Caco-2 (cell line): ENCODE measurements at regions not wholly inside any gene's neighbourhood (a gene's known extent, or its start where the extent isn't known, plus 50 kb on each side); places are given as distances from the start of the nearest gene placed in this dataset.

ENCODE experiments used
- BruUV-seq: library from RNA; stranded (reverse); fragments of 400-500 nt; replicated peaks from 2 replicates; lab custom pipeline; 2021; lab: Mats Ljungman, UMichigan
- CTCF ChIA-PET: fragments of 300-600 bp; sonication (Branson Sonifier 250); formaldehyde crosslinking; loops from one replicate; lab custom pipeline; 2022; ENCODE audit warnings: antibody characterized with exemption; lab: Charles Lee
- POLR2A ChIA-PET: fragments of 300-600 bp; sonication (Branson Sonifier 250); formaldehyde crosslinking; loops from one replicate; lab custom pipeline; 2022; ENCODE audit warnings: antibody characterized with exemption; lab: Charles Lee
- DNase-seq, 2 experiments: peaks; one replicate each; pipeline versions ENCODE4 v3.0.0 to v3.0.0-alpha.2; 2020 to 2022
- H3K27me3 ChIP-seq: replicated peaks from 2 replicates; pipeline ENCODE4 v1.6.0; 2011; ENCODE audit warnings: low read length; ENCODE audit not compliant: control insufficient read depth, insufficient read depth
- H3K36me3 ChIP-seq: 2 replicates; pipeline ENCODE4 v1.5.1; 2011; ENCODE audit warnings: low read length; ENCODE audit not compliant: control insufficient read depth, insufficient read depth
- H3K4me1 ChIP-seq: fragments of 250-450 bp; sonication (Bioruptor Pico); 2 replicates; pipeline ENCODE4 v1.5.1; 2020; ENCODE audit warnings: mild to moderate bottlenecking
- H3K4me3 ChIP-seq: 2 replicates; pipeline ENCODE4 v1.5.1; 2011; ENCODE audit warnings: low read depth, mild to moderate bottlenecking, control low read depth, low read length
- H3K9me3 ChIP-seq: fragments of 250-450 bp; sonication (Bioruptor Pico); 2 replicates; pipeline ENCODE4 v1.5.1; 2020; ENCODE audit warnings: mild to moderate bottlenecking, moderate library complexity
- H3K27ac Mint-ChIP-seq: one replicate; pipeline ENCODE4 v1.8.0; 2022; ENCODE audit warnings: mixed read lengths; ENCODE audit not compliant: unreplicated experiment
- H3K27me3 Mint-ChIP-seq: one replicate; pipeline ENCODE4 v1.8.0; 2022; ENCODE audit warnings: mixed read lengths; ENCODE audit not compliant: insufficient read depth, unreplicated experiment
- H3K36me3 Mint-ChIP-seq: one replicate; pipeline ENCODE4 v1.8.0; 2022; ENCODE audit warnings: mild to moderate bottlenecking, mixed read lengths; ENCODE audit not compliant: insufficient read depth, unreplicated experiment
- H3K4me1 Mint-ChIP-seq: one replicate; pipeline ENCODE4 v1.8.0; 2022; ENCODE audit warnings: low read depth, mixed read lengths; ENCODE audit not compliant: unreplicated experiment
- H3K4me3 Mint-ChIP-seq: one replicate; pipeline ENCODE4 v1.8.0; 2022; ENCODE audit warnings: mild to moderate bottlenecking, moderate library complexity, mixed read lengths; ENCODE audit not compliant: unreplicated experiment
- H3K9me3 Mint-ChIP-seq: one replicate; pipeline ENCODE4 v1.8.0; 2022; ENCODE audit warnings: mixed read lengths; ENCODE audit not compliant: unreplicated experiment
- CTCF ChIP-seq, 2 experiments: fragments of 200-600 bp in 1 of 2; IDR thresholded peaks; 1 replicate in 1 of 2; 2 replicates in 1 of 2; pipeline versions ENCODE4 v1.5.1 to v1.8.0; 2011 to 2022; ENCODE audit warnings: antibody characterized with exemption in 1 of 2, control low read depth in 1 of 2, inconsistent platforms in 1 of 2, low read depth in 1 of 2, low read length in 1 of 2, mild to moderate bottlenecking in 1 of 2, moderate library complexity in 1 of 2; ENCODE audit not compliant: insufficient read depth in 1 of 2, severe bottlenecking in 1 of 2, unreplicated experiment in 1 of 2
- intact Hi-C: fragments of 100-400 bp; cut with micrococcal nuclease; formaldehyde crosslinking; loops from one replicate; pipeline ENCODE4 v1.10.0; 2022; ENCODE audit not compliant: unreplicated experiment

- peak in 1 of 2 experiments; percentile 24 for DNase-seq
- peak; percentile 5 to 11 for TF ChIP-seq CTCF (IDR thresholded peaks at IDR 0.05; ENCODE audit: insufficient read depth in 1 of 2, low read depth in 1 of 2, low read length in 1 of 2, severe bottlenecking in 1 of 2, unreplicated experiment in 1 of 2)
- ChIA-PET CTCF (interaction anchor here (0.6 kb wide), 1 partner anchor 41 kb away, joined by 4 read pairs; no protein-coding TSS in a partner anchor), POLR2A (no interaction called here)
- Histone ChIP-seq H3K4me1 (no peaks in the 10 kb centered on the region), H3K36me3 (no peaks in the 10 kb centered on the region), H3K9me3 (no peaks in the 10 kb centered on the region), H3K4me3 (no peak overlapping the region), H3K27me3 (no peaks in the 10 kb centered on the region)
- intact Hi-C loops, result loop anchor here (10.0 kb wide), 1 partner anchor 162 kb away; no protein-coding TSS in a partner anchor
- H3K4me1 Mint-ChIP-seq, result no peaks in the 10 kb centered on the region
- peaks cover 5% of the 10 kb centered on the region for H3K36me3 Mint-ChIP-seq
- H3K9me3 Mint-ChIP-seq, result no peaks in the 10 kb centered on the region
- no peaks in the 10 kb centered on the region for H3K27me3 Mint-ChIP-seq
- BruUV-seq, result no TSS peak
- H3K4me3 Mint-ChIP-seq, result no peak overlapping the region
- H3K27ac Mint-ChIP-seq, result no peak overlapping the region
Observed at GRCh38 chr13:44876782-44877324, 112.4 kb downstream of the NUFIP1 start.

- CTCF ChIA-PET, result no interaction called here
Observed at GRCh38 chr13:44874886-44875630, 114.2 kb downstream of the NUFIP1 start.

GRCh38 chr13:44874176-44874575 lies 115.1 kb downstream of the NUFIP1 start:
- H3K27me3 Mint-ChIP-seq, result no peaks in the 10 kb centered on the region
- H3K36me3 Mint-ChIP-seq, result peaks cover 5% of the 10 kb centered on the region
- no TSS peak for BruUV-seq
- ChIA-PET CTCF (no interaction called here), POLR2A (no interaction called here)
- no peaks in the 10 kb centered on the region for H3K9me3 Mint-ChIP-seq
- H3K4me1 Mint-ChIP-seq, result no peaks in the 10 kb centered on the region
- H3K27me3 ChIP-seq, result no peaks in the 10 kb centered on the region
- intact Hi-C loops, result loop anchor here (10.0 kb wide), 1 partner anchor 159 kb away; no protein-coding TSS in a partner anchor
- no peak overlapping the region for H3K27ac Mint-ChIP-seq
- no peak for TF ChIP-seq CTCF (IDR thresholded peaks at IDR 0.05; ENCODE audit: insufficient read depth in 1 of 2, low read depth in 1 of 2, low read length in 1 of 2, severe bottlenecking in 1 of 2, unreplicated experiment in 1 of 2)
- H3K4me3 ChIP-seq, result no peak overlapping the region
- H3K9me3 ChIP-seq, result no peaks in the 10 kb centered on the region
- no peak overlapping the region for H3K4me3 Mint-ChIP-seq
- no peaks in the 10 kb centered on the region for H3K4me1 ChIP-seq
- no peak for DNase-seq
- H3K36me3 ChIP-seq, result no peaks in the 10 kb centered on the region

More at GRCh38 chr13:44874886-44875630, 114.2 kb downstream of the NUFIP1 start:
- POLR2A ChIA-PET, result no interaction called here
- H3K9me3 Mint-ChIP-seq, result no peaks in the 10 kb centered on the region
- no peak overlapping the region for H3K4me3 Mint-ChIP-seq
- Histone ChIP-seq H3K4me3 (no peak overlapping the region), H3K27me3 (no peaks in the 10 kb centered on the region), H3K4me1 (no peaks in the 10 kb centered on the region), H3K36me3 (no peaks in the 10 kb centered on the region), H3K9me3 (no peaks in the 10 kb centered on the region)
- H3K27me3 Mint-ChIP-seq, result no peaks in the 10 kb centered on the region
- no peaks in the 10 kb centered on the region for H3K4me1 Mint-ChIP-seq
- DNase-seq, result no peak
- TF ChIP-seq CTCF (IDR thresholded peaks at IDR 0.05; ENCODE audit: insufficient read depth in 1 of 2, low read depth in 1 of 2, low read length in 1 of 2, severe bottlenecking in 1 of 2, unreplicated experiment in 1 of 2), result no peak
- peaks cover 5% of the 10 kb centered on the region for H3K36me3 Mint-ChIP-seq
- no peak overlapping the region for H3K27ac Mint-ChIP-seq
- no TSS peak for BruUV-seq
- intact Hi-C loops, result loop anchor here (10.0 kb wide), 1 partner anchor 160 kb away; no protein-coding TSS in a partner anchor
